ENCODE measurements at regions not wholly inside any gene's neighbourhood (a gene's known extent, or its start where the extent isn't known, plus 50 kb on each side); places are given as distances from the start of the nearest gene placed in this dataset.

- H4K91ac ChIP-seq (ENCODE audit: low read depth, low read length, poor library complexity) = no peak overlapping the region
- no CpG with 5 or more reads among the region's 2 CpGs for WGBS, 2 donors (ENCODE audit: extremely low coverage in 2 of 2, insufficient read length in 2 of 2, insufficient replicate concordance in 1 of 2)
- H3K9ac ChIP-seq (ENCODE audit: low read depth, low read length, poor library complexity) = no peak overlapping the region
- no peak overlapping the region for H2BK120ac ChIP-seq (ENCODE audit: low read depth, low read length)
- H2AK5ac ChIP-seq (ENCODE audit: low read depth, low read length) = no peak overlapping the region
- H3K4me2 ChIP-seq (ENCODE audit: insufficient read depth, low read length, poor library complexity, severe bottlenecking) = no peak overlapping the region
- no peaks in the 10 kb centered on the region for H3K27me3 ChIP-seq (ENCODE audit: control insufficient read depth in 3 of 3, insufficient read depth in 3 of 3, low read depth in 1 of 3, low read length in 3 of 3)
- no peak overlapping the region for H3K4ac ChIP-seq (ENCODE audit: low read length)
- no peak for DNase-seq (ENCODE audit: low spot score)
- no peak overlapping the region for H2BK5ac ChIP-seq (ENCODE audit: low read length)
- no peak overlapping the region for H3K4me3 ChIP-seq (ENCODE audit: low read length in 2 of 2)
- no peaks in the 10 kb centered on the region for H3K36me3 ChIP-seq (replicated peaks in 1 of 2; ENCODE audit: control insufficient read depth in 2 of 2, insufficient read depth in 2 of 2, low read length in 2 of 2)
- H4K8ac ChIP-seq (ENCODE audit: low read depth, low read length) = no peak overlapping the region
- no peak overlapping the region for H3K14ac ChIP-seq (ENCODE audit: low read length)
- no peak overlapping the region for H2AFZ ChIP-seq (ENCODE audit: low read length)
- H2BK15ac ChIP-seq (ENCODE audit: low read length) = no peak overlapping the region
- H3K23ac ChIP-seq (ENCODE audit: low read depth, low read length, poor library complexity) = no peak overlapping the region
- no peak overlapping the region for H3K27ac ChIP-seq (replicated peaks; ENCODE audit: low read length)
- H3K9me3 ChIP-seq (replicated peaks in 1 of 2; ENCODE audit: control insufficient read depth in 2 of 2, insufficient read depth in 1 of 2, low read depth in 1 of 2, low read length in 2 of 2) = no peaks in the 10 kb centered on the region
- no peak overlapping the region for H2BK12ac ChIP-seq (ENCODE audit: low read length)
- no peak overlapping the region for H3K18ac ChIP-seq (ENCODE audit: low read length)
- H3K4me1 ChIP-seq (ENCODE audit: control insufficient read depth in 2 of 2, insufficient read depth in 1 of 2, low read depth in 1 of 2, low read length in 2 of 2) = peaks cover 0 to 2% of the 10 kb centered on the region in 2 donors
- no peaks in the 10 kb centered on the region for H3K79me1 ChIP-seq (ENCODE audit: low read depth, low read length)
These were observed 213.6 kb downstream of the CPE start for GRCh38 chr4:165592386-165592785.

- Histone ChIP-seq H3K36me3 (replicated peaks in 1 of 2; ENCODE audit: control insufficient read depth in 2 of 2, insufficient read depth in 2 of 2, low read length in 2 of 2) (no peaks in the 10 kb centered on the region), H3K4ac (ENCODE audit: low read length) (no peak overlapping the region), H3K27ac (replicated peaks; ENCODE audit: low read length) (no peak overlapping the region), H2BK120ac (ENCODE audit: low read depth, low read length) (no peak overlapping the region), H3K4me1 (ENCODE audit: control insufficient read depth in 2 of 2, insufficient read depth in 1 of 2, low read depth in 1 of 2, low read length in 2 of 2) (peaks cover 2 to 6% of the 10 kb centered on the region in 2 donors), H4K8ac (ENCODE audit: low read depth, low read length) (no peak overlapping the region), H2AFZ (ENCODE audit: low read length) (no peak overlapping the region), H3K4me3 (ENCODE audit: low read length in 2 of 2) (no peak overlapping the region), H3K4me2 (ENCODE audit: insufficient read depth, low read length, poor library complexity, severe bottlenecking) (no peak overlapping the region), H4K91ac (ENCODE audit: low read depth, low read length, poor library complexity) (no peak overlapping the region), H3K9ac (ENCODE audit: low read depth, low read length, poor library complexity) (no peak overlapping the region), H3K79me1 (ENCODE audit: low read depth, low read length) (no peaks in the 10 kb centered on the region), H2BK15ac (ENCODE audit: low read length) (no peak overlapping the region), H3K27me3 (ENCODE audit: control insufficient read depth in 3 of 3, insufficient read depth in 3 of 3, low read depth in 1 of 3, low read length in 3 of 3) (no peaks in the 10 kb centered on the region), H2BK5ac (ENCODE audit: low read length) (no peak overlapping the region), H2BK12ac (ENCODE audit: low read length) (no peak overlapping the region), H3K9me3 (replicated peaks in 1 of 2; ENCODE audit: control insufficient read depth in 2 of 2, insufficient read depth in 1 of 2, low read depth in 1 of 2, low read length in 2 of 2) (peaks cover 0 to 5% of the 10 kb centered on the region in 2 donors), H3K14ac (ENCODE audit: low read length) (no peak overlapping the region), H2AK5ac (ENCODE audit: low read depth, low read length) (no peak overlapping the region), H3K23ac (ENCODE audit: low read depth, low read length, poor library complexity) (no peak overlapping the region), H3K18ac (ENCODE audit: low read length) (no peak overlapping the region)
- DNase-seq (ENCODE audit: low spot score) = no peak
- no CpG with 5 or more reads among the region's 3 CpGs for WGBS, 2 donors (ENCODE audit: extremely low coverage in 2 of 2, insufficient read length in 2 of 2, insufficient replicate concordance in 1 of 2)
These were observed 219.0 kb downstream of the CPE start for GRCh38 chr4:165597581-165598480.

DNA sequence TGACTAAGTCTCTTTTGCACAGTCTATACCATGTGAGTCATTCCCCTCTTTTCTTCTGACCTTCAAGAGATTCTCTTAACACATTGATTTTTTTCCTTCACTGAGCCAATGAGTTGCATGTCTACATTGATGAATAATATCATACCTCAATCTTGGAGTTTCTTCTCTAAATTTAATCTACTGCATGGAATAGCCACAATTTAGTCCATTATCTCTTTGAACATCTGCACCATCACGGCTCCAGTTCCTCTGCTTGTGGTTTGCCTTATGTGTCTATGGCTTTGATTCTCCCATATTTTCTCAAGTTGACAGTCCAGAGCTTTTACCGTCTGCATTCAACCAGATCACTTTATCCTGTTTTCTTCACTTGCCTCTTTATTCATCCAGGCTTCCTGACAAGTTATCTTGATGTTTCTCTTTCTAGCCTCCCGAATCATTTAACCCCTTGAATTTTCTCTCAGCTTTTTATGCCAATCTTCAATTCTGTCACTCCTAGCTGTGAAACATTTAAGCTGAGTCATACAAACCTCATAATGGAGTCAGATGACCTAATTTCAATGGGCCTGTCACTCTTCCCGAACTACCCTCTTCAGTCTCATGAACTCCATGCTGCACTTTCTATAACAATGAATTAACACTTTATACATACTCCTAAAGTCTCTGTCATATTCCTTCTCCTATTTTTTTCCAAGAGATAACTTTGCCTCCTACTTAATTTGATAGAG, 222.3 kb downstream of the CPE start:
- no peak for DNase-seq (ENCODE audit: low spot score)
- H4K91ac ChIP-seq (ENCODE audit: low read depth, low read length, poor library complexity) = no peak overlapping the region
- H3K4ac ChIP-seq (ENCODE audit: low read length) = no peak overlapping the region
- no peak overlapping the region for H2AK5ac ChIP-seq (ENCODE audit: low read depth, low read length)
- H2BK15ac ChIP-seq (ENCODE audit: low read length) = no peak overlapping the region
- no peak overlapping the region for H3K4me3 ChIP-seq (ENCODE audit: low read length in 2 of 2)
- no peak overlapping the region for H4K8ac ChIP-seq (ENCODE audit: low read depth, low read length)
- H2BK120ac ChIP-seq (ENCODE audit: low read depth, low read length) = no peak overlapping the region
- H3K79me1 ChIP-seq (ENCODE audit: low read depth, low read length) = no peaks in the 10 kb centered on the region
- H3K4me2 ChIP-seq (ENCODE audit: insufficient read depth, low read length, poor library complexity, severe bottlenecking) = no peak overlapping the region
- H3K14ac ChIP-seq (ENCODE audit: low read length) = no peak overlapping the region
- H2BK5ac ChIP-seq (ENCODE audit: low read length) = no peak overlapping the region
- no peaks in the 10 kb centered on the region for H3K27me3 ChIP-seq (ENCODE audit: control insufficient read depth in 3 of 3, insufficient read depth in 3 of 3, low read depth in 1 of 3, low read length in 3 of 3)
- no CpG with 5 or more reads among the region's 4 CpGs for WGBS, 2 donors (ENCODE audit: extremely low coverage in 2 of 2, insufficient read length in 2 of 2, insufficient replicate concordance in 1 of 2)
- H3K18ac ChIP-seq (ENCODE audit: low read length) = no peak overlapping the region
- peaks cover 0 to 5% of the 10 kb centered on the region in 2 donors for H3K9me3 ChIP-seq (replicated peaks in 1 of 2; ENCODE audit: control insufficient read depth in 2 of 2, insufficient read depth in 1 of 2, low read depth in 1 of 2, low read length in 2 of 2)
- H3K9ac ChIP-seq (ENCODE audit: low read depth, low read length, poor library complexity) = no peak overlapping the region
- no peak overlapping the region for H3K23ac ChIP-seq (ENCODE audit: low read depth, low read length, poor library complexity)
- no peaks in the 10 kb centered on the region for H3K36me3 ChIP-seq (replicated peaks in 1 of 2; ENCODE audit: control insufficient read depth in 2 of 2, insufficient read depth in 2 of 2, low read length in 2 of 2)
- H3K27ac ChIP-seq (replicated peaks; ENCODE audit: low read length) = no peak overlapping the region
- peak overlapping the region; percentile 43 for H2AFZ ChIP-seq (ENCODE audit: low read length)
- H2BK12ac ChIP-seq (ENCODE audit: low read length) = no peak overlapping the region
- H3K4me1 ChIP-seq (ENCODE audit: control insufficient read depth in 2 of 2, insufficient read depth in 1 of 2, low read depth in 1 of 2, low read length in 2 of 2) = peaks cover 5 to 6% of the 10 kb centered on the region in 2 donors

- Histone ChIP-seq H2BK12ac (ENCODE audit: low read length) (no peak overlapping the region), H4K91ac (ENCODE audit: low read depth, low read length, poor library complexity) (no peak overlapping the region), H2BK120ac (ENCODE audit: low read depth, low read length) (no peak overlapping the region), H3K14ac (ENCODE audit: low read length) (no peak overlapping the region), H3K27ac (replicated peaks; ENCODE audit: low read length) (no peak overlapping the region), H3K9ac (ENCODE audit: low read depth, low read length, poor library complexity) (no peak overlapping the region), H3K4me2 (ENCODE audit: insufficient read depth, low read length, poor library complexity, severe bottlenecking) (no peak overlapping the region), H3K18ac (ENCODE audit: low read length) (no peak overlapping the region), H3K4ac (ENCODE audit: low read length) (no peak overlapping the region), H3K9me3 (replicated peaks in 1 of 2; ENCODE audit: control insufficient read depth in 2 of 2, insufficient read depth in 1 of 2, low read depth in 1 of 2, low read length in 2 of 2) (peaks cover 0 to 8% of the 10 kb centered on the region in 2 donors), H2AFZ (ENCODE audit: low read length) (no peak overlapping the region), H3K27me3 (ENCODE audit: control insufficient read depth in 3 of 3, insufficient read depth in 3 of 3, low read depth in 1 of 3, low read length in 3 of 3) (no peaks in the 10 kb centered on the region), H3K4me1 (ENCODE audit: control insufficient read depth in 2 of 2, insufficient read depth in 1 of 2, low read depth in 1 of 2, low read length in 2 of 2) (peaks cover 3 to 6% of the 10 kb centered on the region in 2 donors), H3K4me3 (ENCODE audit: low read length in 2 of 2) (no peak overlapping the region), H2AK5ac (ENCODE audit: low read depth, low read length) (no peak overlapping the region), H3K23ac (ENCODE audit: low read depth, low read length, poor library complexity) (no peak overlapping the region), H3K79me1 (ENCODE audit: low read depth, low read length) (no peaks in the 10 kb centered on the region), H3K36me3 (replicated peaks in 1 of 2; ENCODE audit: control insufficient read depth in 2 of 2, insufficient read depth in 2 of 2, low read length in 2 of 2) (no peaks in the 10 kb centered on the region), H4K8ac (ENCODE audit: low read depth, low read length) (no peak overlapping the region), H2BK5ac (ENCODE audit: low read length) (no peak overlapping the region), H2BK15ac (ENCODE audit: low read length) (no peak overlapping the region)
- WGBS, 2 donors (ENCODE audit: extremely low coverage in 2 of 2, insufficient read length in 2 of 2, insufficient replicate concordance in 1 of 2) = no CpG with 5 or more reads among the region's 4 CpGs
- DNase-seq (ENCODE audit: low spot score) = no peak
These were observed 223.8 kb downstream of the CPE start for GRCh38 chr4:165602621-165603020.

Measured in neuronal stem cell (in vitro differentiated cells).